HG03565 (cell line): ENCODE measurements at regions not wholly inside any gene's neighbourhood (a gene's known extent, or its start where the extent isn't known, plus 50 kb on each side); places are given as distances from the start of the nearest gene placed in this dataset.

Experiments
- ATAC-seq: cut with Tn5 transposase; IDR thresholded peaks from one replicate; pipeline ENCODE4 v1.9.1; 2021; ENCODE audit warnings: mild to moderate bottlenecking, moderate library complexity; ENCODE audit not compliant: unreplicated experiment

DNA sequence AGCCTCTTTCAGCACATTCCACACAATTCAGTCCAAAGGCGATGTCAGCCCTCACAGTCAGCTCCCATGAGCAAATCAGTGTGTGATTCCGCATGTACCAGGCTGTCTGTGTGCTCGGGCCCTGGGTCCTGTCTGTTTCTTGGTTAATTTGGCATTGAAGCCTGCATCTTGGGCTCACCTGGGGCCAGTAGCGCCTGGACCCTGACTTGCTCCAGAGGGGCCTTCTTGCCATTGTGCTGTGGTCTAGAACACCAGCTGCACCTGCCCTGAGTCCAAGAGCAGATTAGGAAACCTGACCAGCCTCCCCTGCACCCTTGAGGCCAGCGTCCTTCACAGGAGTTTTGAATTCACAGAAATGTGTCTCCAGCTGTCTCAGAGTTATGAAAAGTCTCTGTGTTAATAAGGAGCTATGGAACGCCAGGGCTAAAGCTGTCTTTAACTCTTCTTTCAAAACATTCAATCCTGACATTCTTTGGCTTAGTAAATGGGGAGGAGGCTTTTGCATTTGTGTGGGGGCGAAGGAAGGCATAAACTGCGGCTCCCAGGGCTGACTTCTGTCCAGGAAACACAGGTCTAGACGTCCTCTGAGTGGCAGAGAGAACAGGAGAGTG is 102.2 kb downstream of the ARF6 start:
- ATAC-seq, result no peak

DNA sequence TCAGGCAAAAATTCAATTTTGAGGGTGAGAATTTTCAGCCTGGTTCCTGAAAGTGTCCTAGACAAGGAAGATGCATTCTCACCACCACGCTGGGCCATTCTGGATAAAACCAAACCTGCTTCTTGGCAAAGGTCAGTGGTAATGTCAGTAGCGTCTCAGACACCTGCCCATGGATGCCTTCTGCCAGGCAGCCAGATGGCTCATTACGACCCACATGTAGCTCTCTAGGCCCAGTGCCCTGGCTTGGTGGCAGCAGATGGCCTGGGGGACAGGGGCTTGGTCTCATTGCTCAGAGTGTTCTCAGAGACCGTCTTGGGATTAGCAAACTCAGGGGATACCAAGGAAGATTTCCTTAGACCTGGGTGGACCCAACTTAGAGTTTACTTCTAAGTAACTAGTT is 105.1 kb downstream of the ARF6 start:
- no peak for ATAC-seq

DNA sequence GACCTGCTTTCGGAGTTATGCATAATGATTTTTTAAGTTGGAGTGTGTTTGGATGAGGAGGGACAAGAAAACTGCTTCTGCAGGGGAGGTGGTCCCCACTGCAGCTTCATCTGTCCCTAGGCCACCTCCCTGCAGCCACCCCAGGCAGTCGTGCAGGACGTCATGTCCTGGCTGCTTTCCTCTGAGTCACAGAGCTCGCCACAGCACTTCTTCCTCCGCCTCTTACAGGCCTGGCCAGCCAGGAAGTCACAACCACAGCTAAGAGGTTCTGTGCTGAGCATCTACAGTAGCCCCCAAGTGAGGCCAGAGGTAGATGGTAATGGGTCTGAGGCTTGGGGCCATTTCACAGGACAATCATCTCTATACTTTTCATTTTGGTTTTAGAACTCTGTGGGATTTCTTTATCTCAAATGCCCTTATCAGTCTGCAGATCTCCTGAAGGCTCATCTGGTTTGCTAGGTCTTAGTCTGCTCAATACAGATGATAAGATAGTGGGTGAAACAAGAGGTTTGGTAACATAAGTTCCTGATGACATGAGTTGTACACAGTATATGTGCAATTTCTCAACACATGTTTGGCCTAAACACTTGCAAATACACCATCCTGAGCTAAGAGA is 106.4 kb downstream of the ARF6 start:
- ATAC-seq, result peak; percentile 55

DNA sequence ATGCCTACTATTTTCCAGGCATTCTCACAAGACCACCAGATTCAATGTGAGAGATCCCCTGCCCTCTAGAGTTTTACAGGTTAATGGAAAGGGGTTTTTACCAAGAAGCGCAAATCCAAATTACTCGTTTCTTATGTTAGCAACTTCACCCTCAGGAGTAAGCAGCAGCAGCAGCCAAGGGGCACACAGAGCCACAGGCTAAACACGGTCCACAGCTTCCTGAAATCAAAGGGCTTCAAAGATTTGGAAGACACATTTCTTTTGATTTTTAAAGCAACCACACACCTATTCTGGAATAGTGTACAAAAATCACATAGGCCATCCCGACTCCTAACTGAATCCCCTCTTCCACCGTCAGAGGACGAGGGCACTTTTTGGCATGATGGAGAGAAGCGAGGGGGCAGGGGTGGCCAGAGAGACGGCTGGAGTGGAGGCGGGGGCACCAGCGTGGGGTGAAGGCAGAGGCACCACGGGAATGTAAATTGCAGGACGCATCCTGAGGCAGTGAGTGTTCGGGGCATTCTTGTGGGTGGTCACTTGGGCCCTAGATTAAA is 107.0 kb downstream of the ARF6 start:
- no peak for ATAC-seq

DNA sequence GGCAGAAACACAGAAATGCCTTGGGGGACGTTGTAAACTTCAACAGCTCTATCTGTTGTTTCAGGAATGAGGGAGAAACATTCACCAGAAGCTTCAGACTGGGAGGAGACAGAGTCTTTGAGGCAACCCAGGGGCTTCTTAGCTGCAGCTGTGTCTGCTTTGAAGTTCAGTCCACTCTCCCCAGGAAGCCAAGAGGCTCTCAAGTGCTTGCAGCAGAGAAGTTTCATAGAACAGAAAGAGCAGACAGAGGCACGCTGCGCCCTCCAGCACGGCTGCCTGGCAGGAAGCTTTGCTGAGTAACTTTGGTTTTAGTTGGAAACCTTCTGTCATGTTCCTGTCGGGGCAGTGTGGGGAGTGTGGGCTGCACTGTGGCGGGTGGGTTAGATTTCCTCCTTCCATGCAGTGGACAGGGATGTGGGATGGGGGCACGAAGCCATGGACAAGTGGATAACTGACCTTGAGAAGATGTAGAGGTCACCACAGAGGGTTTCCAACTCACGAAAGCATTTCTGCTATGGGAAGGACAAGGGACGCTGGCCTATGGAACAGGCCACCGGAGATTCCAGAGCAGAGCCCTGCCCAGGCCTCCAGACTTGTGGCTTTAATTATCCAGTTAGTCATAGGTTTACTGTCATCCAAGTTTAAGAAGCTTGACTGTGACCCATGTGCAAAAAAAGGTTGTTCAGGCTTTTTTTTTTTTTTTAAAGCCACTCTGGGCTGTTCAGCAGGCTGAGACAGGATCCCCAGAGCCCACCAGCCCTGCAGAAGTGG is 107.7 kb downstream of the ARF6 start:
- no peak for ATAC-seq

DNA sequence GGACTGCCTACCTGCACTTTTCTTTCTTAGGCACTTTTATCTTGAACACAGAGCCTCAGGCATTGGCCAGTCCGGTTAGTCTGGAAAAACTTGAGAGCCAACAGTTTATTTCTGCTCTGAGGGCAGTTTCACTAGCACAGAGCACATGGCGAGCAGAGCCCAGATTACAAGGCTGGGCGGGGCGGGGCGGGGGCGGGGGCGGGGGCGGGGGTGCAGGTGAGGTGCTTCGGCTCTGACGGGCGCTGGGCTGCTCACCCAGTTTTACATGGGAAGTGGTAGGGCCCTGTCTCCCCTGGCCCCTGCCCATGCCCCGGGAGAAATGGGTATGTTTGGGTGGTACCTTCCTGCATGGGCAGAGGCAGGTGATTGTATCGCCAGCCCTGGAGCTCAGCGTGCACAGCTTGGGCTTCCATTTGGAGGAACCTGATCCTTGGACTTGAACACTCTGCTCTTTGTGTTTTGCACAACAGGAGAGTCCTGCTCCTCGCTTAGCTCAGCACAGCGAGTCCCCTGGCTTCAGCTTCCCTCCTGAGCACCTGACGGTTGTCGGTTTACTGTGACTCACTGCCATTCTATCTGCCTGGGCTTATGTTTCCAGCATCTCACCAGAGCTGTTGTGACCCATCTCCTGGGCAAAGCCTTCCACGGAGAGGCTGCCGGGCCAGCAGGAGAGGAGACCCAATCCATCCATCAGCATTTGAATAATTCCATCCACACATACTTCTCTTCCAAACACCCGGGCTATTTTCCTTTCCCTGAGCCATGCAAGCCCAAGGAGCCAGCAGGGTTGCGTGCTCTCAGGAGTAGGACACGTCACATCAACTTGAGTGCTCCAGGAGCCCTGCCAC is 108.5 kb downstream of the ARF6 start:
- no peak for ATAC-seq

DNA sequence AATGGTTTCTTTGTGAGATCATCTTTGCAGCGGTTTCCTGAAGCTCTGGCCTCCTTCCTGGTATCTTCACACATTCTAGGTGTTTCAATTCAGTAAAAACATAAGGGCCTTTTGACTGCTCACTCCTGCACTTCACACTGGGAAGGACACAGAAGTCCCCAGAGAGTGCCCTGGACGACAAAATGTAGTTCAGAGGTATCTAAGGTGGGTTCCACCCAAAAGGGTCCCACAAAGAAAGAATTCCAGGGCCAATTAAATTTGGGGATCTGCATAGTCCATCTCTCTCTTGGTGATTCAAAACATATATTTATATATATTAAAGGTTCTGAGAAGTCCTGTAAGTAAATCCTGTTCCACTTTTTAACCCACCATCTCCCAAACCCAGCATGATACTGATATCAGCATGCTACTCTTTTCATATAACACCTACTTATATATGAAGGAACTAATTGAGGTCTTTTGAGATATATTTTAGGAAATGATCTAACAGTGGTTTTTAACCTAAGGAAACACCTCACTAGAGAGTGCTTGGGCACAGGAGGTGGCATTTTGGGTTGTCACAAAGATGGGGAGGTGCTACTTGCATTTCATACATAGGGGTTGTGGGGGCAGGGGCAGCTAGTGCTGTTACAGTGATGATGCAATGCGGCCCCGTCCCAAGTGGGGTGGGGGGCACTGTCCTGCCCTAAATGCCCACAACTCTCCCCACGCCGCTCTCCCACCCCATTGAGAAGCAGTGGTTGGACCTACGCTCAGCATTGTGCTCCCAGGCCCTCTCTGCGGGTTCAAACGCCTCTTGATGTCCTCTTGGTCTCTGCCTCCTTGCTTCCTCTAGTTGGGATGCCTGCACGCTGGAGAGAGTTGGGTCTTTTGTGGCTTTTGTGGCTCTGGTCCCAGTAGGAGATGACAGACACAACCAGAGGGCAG is 109.4 kb downstream of the ARF6 start:
- ATAC-seq, result no peak

DNA sequence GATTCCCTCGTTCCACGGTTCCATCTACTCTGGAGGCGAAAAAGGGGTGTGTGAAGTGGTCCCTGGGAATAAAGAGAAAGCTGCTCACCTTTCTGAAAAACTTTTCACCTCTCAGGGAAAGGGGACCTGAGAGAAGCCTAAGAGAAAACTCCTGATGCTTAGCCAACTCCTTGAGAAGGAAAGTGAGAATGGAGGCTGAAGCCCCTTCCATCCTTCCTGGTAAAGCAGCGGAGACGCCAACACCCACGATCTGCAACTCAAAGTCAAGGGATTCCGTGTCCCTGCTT is 110.0 kb downstream of the ARF6 start:
- no peak for ATAC-seq

DNA sequence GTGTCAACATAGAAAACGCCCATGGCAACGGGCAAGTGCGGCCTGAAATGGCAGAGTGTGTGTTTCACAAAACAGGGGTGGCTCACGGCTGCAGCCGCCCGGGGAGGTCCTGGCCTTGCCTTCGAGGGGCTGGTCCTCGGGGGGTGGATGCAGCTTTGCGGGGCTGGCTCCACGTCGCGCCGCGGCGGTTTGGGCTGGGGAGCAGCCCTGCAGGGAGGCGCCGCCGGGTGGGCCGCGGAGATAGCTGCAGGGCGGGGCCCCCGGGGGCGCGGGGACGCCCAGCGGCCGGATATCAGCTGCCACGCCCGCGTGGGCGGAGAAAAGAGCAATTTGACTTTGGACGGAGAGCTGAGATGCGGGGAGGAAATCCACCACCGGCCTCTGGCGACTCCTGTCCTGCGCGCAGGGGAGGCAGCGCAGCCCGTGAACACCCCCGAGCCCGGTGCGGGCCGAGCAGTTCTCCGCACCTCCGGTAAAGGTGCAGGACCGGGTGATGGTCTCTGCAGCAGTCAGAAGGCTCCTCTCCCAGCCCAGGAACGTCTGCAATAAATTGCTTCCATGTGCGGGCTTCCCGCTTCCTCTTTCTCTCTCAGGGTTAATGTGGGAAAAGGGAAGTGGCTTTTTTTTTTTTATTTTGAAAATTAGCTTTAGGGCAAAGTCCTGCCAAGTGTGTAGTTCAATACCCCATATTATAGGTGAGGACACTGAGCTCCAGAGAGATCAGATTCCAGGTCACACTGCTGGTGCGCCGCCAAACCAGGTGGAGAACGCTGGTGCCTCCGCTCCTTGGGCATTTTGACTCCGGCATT is 110.5 kb downstream of the ARF6 start:
- ATAC-seq, result peak; percentile 26

DNA sequence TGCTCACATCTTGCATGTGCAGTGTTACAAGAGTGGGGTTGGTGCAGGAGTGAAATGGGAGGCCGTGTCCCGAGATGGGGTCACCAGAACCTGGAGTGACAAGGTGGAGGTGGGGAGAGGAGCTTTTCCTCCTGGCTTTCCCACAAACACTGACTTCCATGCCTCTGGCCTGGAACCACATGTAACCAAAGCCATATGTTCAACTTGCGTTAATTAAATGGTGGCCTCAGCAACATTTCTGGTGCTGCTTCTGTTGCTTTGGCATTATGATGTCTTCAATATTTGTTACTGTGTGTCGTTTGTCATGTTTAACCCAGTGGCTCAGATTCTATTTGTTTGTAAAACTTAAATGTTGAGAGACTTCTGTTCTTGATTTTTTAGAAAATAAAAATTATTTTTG is 110.2 kb downstream of the VCPKMT start:
- no peak for ATAC-seq

DNA sequence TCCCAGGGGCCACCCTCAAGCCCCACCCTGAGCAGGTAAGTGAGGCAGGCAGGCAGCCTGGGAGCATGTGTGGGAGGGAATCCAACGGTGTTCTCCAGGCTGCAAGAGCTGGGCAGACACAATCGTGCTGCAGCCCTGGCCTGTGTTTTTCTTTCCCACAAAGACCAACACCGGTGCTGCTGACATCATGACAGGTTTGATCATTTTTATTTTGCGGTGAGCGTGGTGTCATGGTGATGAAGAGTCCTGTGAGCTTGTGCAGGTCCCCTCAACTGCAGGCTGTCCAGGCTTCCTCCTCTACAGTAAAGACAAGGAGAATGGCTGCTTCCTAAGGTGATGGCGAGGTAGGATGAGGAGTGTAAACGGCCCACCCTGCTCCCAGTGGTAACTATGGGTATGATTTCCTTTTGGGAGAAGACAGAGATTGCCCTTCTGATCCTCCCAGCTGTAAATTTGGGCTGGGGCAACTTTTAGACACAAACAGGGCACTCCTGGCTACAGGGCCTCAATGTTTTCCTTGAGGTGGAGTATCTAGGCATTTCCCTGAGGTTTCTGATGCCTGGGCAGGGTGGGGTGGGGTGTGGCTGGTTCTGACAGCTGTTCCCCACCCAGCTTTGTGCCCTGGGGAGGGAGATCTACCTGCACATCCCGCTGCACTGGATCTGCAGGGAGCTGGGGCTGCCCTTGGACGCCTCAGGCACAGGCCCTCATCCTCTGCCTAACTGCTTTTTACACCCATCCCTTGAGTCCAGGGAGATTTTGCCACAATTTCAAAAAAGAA is 109.1 kb downstream of the VCPKMT start:
- no peak for ATAC-seq

DNA sequence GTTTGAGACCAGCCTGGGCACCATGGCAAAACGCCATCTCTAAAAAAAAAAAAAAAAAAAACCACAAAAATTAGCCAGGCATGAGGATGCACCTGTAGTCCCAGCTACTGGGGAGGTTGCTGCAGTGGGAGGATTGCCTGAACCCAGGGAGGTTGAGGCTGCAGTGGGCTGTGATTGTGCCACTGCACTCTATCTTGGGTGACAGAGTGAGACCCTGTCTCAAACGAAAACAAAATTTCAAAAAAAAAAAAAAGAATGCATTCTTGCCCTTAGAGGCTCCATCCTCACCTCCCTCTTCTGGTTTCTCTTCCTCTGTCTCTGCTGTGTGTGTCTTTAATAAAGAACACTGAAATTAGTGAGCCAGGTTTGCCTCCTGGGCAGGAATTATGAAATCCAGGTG is 107.8 kb downstream of the VCPKMT start:
- ATAC-seq, result no peak

DNA sequence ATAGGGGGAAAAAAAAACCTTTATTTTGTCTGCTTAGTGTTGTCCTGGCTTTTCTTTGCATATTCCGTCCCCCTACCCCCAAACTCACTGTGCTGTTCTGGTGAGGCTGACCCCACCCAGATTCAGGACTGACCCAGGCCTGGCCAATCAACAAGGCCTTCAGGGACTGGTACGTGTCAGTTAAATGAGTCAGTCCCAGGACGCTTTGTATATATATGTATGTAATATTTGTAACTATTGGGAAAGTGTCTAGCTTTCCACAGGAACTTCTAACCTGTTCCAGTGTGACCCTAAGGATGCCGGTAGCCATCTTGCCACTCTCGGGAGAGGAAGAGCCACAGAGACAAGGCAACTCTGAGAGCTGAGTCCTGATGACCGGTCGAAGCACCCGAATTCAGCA is 107.4 kb downstream of the VCPKMT start:
- no peak for ATAC-seq

DNA sequence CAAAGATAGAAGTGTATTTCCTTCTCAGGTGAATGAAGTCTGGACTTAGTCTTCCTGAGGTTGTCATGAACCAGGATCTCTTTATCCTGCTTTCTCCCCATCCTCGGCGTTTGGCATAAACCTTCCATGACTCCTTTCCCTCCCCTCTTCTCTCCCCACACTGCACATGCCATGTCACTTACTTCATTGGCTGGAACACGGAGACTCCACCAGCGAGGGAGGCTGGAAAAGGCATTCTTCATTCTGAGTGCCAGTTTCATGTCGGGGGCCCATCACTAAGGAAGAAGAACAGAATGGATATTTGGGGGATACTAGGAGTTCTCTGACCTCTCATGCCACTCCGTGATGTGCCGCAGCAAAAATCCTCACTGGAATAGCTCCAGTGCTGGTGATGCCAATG is 105.6 kb downstream of the VCPKMT start:
- ATAC-seq, result no peak

DNA sequence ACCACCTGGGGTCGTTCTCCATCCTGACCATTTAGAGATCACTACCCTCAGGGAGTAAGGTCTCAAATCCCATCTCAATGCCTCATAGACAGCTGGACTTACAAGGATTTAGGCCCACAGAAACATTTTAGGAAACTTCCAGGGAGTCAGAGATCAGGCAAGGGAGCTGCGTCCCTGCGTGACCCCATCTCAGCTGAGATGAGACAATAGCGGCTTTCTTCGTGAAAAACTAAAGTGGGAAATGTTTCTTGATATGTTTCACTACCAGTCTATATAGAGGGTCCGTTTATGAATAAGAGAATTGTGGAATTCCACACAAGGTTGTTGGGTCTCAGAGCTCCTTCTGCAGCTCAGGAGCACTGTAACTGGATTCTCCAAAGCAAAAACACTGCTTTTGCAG is 105.1 kb downstream of the VCPKMT start:
- no peak for ATAC-seq

DNA sequence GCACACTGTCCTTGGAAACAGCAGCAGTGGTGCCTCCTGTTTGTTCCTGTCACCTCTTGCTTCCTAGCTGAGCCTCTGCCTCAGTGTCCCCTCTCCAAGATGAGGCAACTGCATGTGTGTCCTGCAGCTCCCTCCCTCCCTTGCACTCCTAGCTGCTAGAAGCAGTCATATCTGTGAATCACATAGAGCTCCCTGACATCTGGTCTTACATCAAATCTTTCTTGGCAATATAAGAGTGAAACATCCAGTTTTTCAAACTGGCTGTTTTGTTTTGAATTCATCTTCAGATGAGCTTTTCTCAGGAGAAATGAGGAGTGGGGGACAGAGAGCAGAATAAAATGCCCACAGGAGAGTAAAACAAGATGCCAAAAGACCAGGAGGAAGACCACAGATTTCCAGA is 103.7 kb downstream of the VCPKMT start:
- no peak for ATAC-seq

DNA sequence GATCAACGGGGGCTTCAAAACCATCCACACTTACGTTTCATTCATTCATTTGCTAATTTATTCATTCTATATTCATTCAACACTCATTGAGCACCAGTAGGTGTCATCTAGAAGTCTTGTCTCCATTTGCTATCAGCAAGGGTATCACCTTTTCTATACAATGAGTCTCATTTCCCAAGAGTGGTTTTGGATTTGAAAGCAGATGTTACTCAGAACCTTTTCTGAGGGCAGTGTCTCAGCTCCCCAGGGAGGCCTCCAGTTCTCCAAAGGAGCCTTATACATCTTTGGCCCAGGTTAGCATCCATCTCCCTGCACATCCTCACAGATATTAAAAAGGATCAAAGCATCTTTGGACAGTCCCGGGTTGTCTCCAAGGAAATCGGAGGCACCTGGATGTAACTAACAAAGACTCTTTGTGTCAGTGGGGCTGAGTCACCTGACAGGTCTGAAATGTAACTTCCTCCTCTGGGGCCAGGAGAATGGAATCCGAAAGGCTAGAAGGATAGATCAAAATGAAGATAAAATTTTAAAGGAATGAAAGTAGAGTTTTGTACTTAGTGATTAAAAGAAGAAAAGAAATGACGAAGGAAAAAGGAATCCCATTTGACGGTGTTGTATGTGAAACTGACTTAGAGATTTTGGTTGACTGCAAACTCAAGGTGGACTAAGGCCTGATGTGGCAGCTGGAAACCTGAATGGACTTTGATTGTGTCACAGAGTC is 103.0 kb downstream of the VCPKMT start:
- ATAC-seq, result no peak

DNA sequence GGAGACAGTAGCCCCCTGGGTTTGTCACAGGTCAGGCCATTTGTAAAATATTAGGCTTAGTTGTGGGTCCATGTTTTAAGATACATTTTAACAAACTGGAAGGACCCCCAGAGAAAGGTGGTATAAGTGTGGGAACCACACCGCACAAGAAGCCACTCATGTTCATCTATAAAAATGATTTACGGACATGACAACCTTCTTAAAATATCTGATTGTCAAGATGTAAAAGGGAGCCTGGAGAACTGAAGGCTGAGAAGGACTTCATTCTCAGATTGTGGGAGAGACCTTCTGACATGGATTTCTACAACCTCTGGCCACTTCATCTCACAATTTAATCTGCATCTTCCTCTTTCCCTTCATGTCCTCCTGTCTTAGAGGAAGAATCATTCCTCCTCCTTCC is 102.4 kb downstream of the VCPKMT start:
- ATAC-seq, result no peak
